GM12865 (cell line): ENCODE measurements at regions not wholly inside any gene's neighbourhood (a gene's known extent, or its start where the extent isn't known, plus 50 kb on each side); places are given as distances from the start of the nearest gene placed in this dataset.

Source experiments
- DNase-seq: peaks from one replicate; pipeline ENCODE4 v3.0.0; 2010; ENCODE audit warnings: low read depth
- H3K4me3 ChIP-seq: 2 replicates; pipeline ENCODE4 v1.5.1; 2011; ENCODE audit warnings: mild to moderate bottlenecking, low read depth, low read length, control low read depth
- CTCF ChIP-seq: IDR thresholded peaks from 2 replicates; pipeline ENCODE4 v1.5.1; 2011; ENCODE audit warnings: low read length, control low read depth, low read depth, inconsistent platforms; ENCODE audit not compliant: insufficient read depth; ENCODE audit errors: missing control alignments

- TF ChIP-seq CTCF: no peak
- DNase-seq: no peak
- H3K4me3 ChIP-seq: no peak overlapping the region
These were observed 238.1 kb downstream of the ELAVL2 start for GRCh38 chr9:23587903-23588302.

GRCh38 chr9:23590276-23591000 lies 235.6 kb downstream of the ELAVL2 start:
- no peak for TF ChIP-seq CTCF
- DNase-seq: no peak
- no peak overlapping the region for H3K4me3 ChIP-seq

GRCh38 chr9:23594421-23594820 lies 231.6 kb downstream of the ELAVL2 start:
- TF ChIP-seq CTCF: no peak
- no peak overlapping the region for H3K4me3 ChIP-seq
- DNase-seq: no peak

- no peak overlapping the region for H3K4me3 ChIP-seq
- no peak for TF ChIP-seq CTCF
- DNase-seq: no peak
These were observed 229.0 kb downstream of the ELAVL2 start for GRCh38 chr9:23596913-23597634.

- H3K4me3 ChIP-seq: no peak overlapping the region
- TF ChIP-seq CTCF: no peak
- no peak for DNase-seq
These were observed 227.0 kb downstream of the ELAVL2 start for GRCh38 chr9:23598994-23599393.

GRCh38 chr9:23603311-23603710 lies 222.7 kb downstream of the ELAVL2 start:
- DNase-seq: no peak
- no peak overlapping the region for H3K4me3 ChIP-seq
- TF ChIP-seq CTCF: no peak

- no peak overlapping the region for H3K4me3 ChIP-seq
- no peak for TF ChIP-seq CTCF
- DNase-seq: no peak
These were observed 219.9 kb downstream of the ELAVL2 start for GRCh38 chr9:23606107-23606506.
